ENCODE measurements at regions not wholly inside any gene's neighbourhood (a gene's known extent, or its start where the extent isn't known, plus 50 kb on each side); places are given as distances from the start of the nearest gene placed in this dataset.

DNA sequence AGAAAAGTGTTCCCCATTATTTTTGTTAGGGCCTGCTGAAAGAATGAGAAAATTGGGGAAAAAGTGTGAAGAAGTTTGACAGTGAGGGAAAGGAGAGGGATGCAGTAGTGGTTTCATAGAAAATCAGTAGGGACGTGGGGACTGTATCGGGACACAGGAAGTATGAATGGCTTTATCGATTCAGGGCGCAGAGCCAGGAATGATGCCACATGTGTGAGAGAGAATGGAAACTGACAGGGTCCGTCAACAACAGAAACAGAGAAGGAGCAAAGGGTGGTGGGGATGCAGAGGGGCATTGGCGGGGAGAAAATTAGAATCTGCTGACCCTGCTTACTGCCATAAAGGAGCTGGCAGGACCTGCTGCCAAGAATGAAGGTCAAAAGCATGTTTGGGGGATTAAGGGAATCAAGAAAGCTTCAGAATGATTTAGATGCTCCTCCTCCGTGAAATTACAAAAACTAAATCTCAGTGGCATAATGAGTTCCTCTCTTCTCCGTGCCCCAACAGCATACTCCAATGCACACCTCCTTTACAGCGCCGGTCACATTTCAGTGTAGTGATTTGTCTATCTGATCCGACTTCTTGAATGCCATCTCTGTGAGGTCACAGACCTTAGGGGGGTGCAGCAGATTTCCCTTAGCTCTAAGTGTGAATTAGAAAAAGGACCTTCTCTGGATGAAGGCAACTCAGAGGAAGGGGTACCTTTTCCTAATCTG, 92.6 kb downstream of the EMP1 start:
- intact Hi-C loops (cut with micrococcal nuclease; ENCODE audit: unreplicated experiment) = no loop called here
- no peaks in the 10 kb centered on the region for H3K4me1 ChIP-seq (ENCODE audit: control insufficient read depth, insufficient read depth, low read length)
- ChIA-PET RAD21 (ENCODE audit: unreplicated experiment) (no interaction called here), POLR2A (no interaction called here), SMC1A (ENCODE audit: uncharacterized antibody, unreplicated experiment) (interaction anchor here (0.5 to 0.6 kb wide), 2 partner anchors 704 to 1862 kb away, joined by 3 read pairs; no protein-coding TSS in a partner anchor), CTCF (no interaction called here)
- H3K4me3 ChIP-seq = no peak overlapping the region
- H3K27me3 ChIP-seq (replicated peaks in 1 of 2; ENCODE audit: control insufficient read depth in 2 of 2, insufficient read depth in 2 of 2, low read length in 1 of 2) = no peaks in the 10 kb centered on the region; a peak in 1 of 4 replicates
- H3K9me3 ChIP-seq (replicated peaks; ENCODE audit: control insufficient read depth, insufficient read depth, low read length) = no peaks in the 10 kb centered on the region
- H2AFZ ChIP-seq (ENCODE audit: control insufficient read depth, low read depth, low read length) = no peak overlapping the region
- DNase-seq (ENCODE audit: low read depth, low spot score) = no peak
- no TSS peak for BruUV-seq (replicated peaks)
- ATAC-seq = no peak
- H3K27ac ChIP-seq (ENCODE audit: control insufficient read depth, insufficient read depth) = no peak overlapping the region
- no peak overlapping the region for H3K4me2 ChIP-seq (ENCODE audit: control insufficient read depth, insufficient read depth)
- TF ChIP-seq JUND (IDR thresholded peaks at IDR 0.05; ENCODE audit: low read depth, low read length) (no peak), CREB1 (IDR thresholded peaks at IDR 0.05; ENCODE audit: low read depth) (no peak), MXI1 (IDR thresholded peaks at IDR 0.05; ENCODE audit: low read depth, low read length) (no peak), HDAC2 (IDR thresholded peaks at IDR 0.05) (no peak), CHD2 (IDR thresholded peaks at IDR 0.05; ENCODE audit: borderline replicate concordance, low read depth, low read length) (no peak), ZBED1 (IDR thresholded peaks at IDR 0.05; ENCODE audit: borderline replicate concordance) (no peak), SUPT20H (IDR thresholded peaks at IDR 0.05; ENCODE audit: borderline replicate concordance, control insufficient read depth, low read depth, low read length) (no peak), SMAD5 (IDR thresholded peaks at IDR 0.05; ENCODE audit: low read depth) (no peak), BHLHE40 (IDR thresholded peaks at IDR 0.05; ENCODE audit: borderline replicate concordance in 1 of 2, low read depth in 2 of 2, low read length in 1 of 2) (no peak), TARDBP (IDR thresholded peaks at IDR 0.05; ENCODE audit: borderline replicate concordance) (no peak), ZZZ3 (IDR thresholded peaks at IDR 0.05; ENCODE audit: control insufficient read depth, insufficient read length, low read depth) (no peak), RELA (IDR thresholded peaks at IDR 0.05; ENCODE audit: borderline replicate concordance, partially characterized antibody) (no peak), ATF7 (IDR thresholded peaks at IDR 0.05; ENCODE audit: low read depth) (no peak)
- TF ChIP-seq, protein P1, sequence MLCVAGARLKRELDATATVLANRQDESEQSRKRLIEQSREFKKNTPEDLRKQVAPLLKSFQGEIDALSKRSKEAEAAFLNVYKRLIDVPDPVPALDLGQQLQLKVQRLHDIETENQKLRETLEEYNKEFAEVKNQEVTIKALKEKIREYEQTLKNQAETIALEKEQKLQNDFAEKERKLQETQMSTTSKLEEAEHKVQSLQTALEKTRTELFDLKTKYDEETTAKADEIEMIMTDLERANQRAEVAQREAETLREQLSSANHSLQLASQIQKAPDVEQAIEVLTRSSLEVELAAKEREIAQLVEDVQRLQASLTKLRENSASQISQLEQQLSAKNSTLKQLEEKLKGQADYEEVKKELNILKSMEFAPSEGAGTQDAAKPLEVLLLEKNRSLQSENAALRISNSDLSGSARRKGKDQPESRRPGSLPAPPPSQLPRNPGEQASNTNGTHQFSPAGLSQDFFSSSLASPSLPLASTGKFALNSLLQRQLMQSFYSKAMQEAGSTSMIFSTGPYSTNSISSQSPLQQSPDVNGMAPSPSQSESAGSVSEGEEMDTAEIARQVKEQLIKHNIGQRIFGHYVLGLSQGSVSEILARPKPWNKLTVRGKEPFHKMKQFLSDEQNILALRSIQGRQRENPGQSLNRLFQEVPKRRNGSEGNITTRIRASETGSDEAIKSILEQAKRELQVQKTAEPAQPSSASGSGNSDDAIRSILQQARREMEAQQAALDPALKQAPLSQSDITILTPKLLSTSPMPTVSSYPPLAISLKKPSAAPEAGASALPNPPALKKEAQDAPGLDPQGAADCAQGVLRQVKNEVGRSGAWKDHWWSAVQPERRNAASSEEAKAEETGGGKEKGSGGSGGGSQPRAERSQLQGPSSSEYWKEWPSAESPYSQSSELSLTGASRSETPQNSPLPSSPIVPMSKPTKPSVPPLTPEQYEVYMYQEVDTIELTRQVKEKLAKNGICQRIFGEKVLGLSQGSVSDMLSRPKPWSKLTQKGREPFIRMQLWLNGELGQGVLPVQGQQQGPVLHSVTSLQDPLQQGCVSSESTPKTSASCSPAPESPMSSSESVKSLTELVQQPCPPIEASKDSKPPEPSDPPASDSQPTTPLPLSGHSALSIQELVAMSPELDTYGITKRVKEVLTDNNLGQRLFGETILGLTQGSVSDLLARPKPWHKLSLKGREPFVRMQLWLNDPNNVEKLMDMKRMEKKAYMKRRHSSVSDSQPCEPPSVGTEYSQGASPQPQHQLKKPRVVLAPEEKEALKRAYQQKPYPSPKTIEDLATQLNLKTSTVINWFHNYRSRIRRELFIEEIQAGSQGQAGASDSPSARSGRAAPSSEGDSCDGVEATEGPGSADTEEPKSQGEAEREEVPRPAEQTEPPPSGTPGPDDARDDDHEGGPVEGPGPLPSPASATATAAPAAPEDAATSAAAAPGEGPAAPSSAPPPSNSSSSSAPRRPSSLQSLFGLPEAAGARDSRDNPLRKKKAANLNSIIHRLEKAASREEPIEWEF (IDR thresholded peaks at IDR 0.05; ENCODE audit: insufficient replicate concordance, low read depth, low read length) = no peak
- H3K36me3 ChIP-seq (ENCODE audit: control insufficient read depth in 2 of 2, insufficient read depth in 2 of 2, low read length in 1 of 2) = no peaks in the 10 kb centered on the region
- in situ Hi-C loops (cut with MboI) = no loop called here
- FAIRE-seq = no peak
- no peaks in the 10 kb centered on the region for H3K79me2 ChIP-seq (ENCODE audit: control insufficient read depth, insufficient read depth, low read length)
- WGBS (ENCODE audit: insufficient coverage, insufficient replicate concordance, low lambda C conversion rate, missing lambda C conversion rate) = 22% methylated on average over 11 of the region's 11 CpGs
- no peak overlapping the region for H3K9ac ChIP-seq (ENCODE audit: control insufficient read depth, insufficient read depth, low read length)
- no peaks in the 10 kb centered on the region; the same call in 1 of the 2 replicates for H4K20me1 ChIP-seq (ENCODE audit: control insufficient read depth, insufficient read depth)

Measured in GM12878 (cell line).